Common myeloid progenitor, CD34-positive (primary cell): ENCODE measurements at regions not wholly inside any gene's neighbourhood (a gene's known extent, or its start where the extent isn't known, plus 50 kb on each side); places are given as distances from the start of the nearest gene placed in this dataset.
A peak's percentile ranks its signal among the peaks of the same experiment; 100 is the strongest.

Experiments used
- CTCF ChIA-PET: fragments of 350-600 bp; sonication (Branson Sonifier 250); formaldehyde crosslinking; loops from one replicate; lab custom pipeline; 2021; ENCODE audit warnings: antibody characterized with exemption; lab: Charles Lee
- POLR2A ChIA-PET: fragments of 350-600 bp; sonication (Branson Sonifier 250); formaldehyde crosslinking; loops from one replicate; lab custom pipeline; 2021; ENCODE audit warnings: antibody characterized with exemption; lab: Charles Lee
- DNase-seq, 3 donors: peaks; one replicate each; pipeline versions ENCODE4 v3.0.0 to v3.0.0-alpha.2; 2013
- H3K27ac ChIP-seq, 2 experiments: 1 replicate in 1 of 2; 2 replicates in 1 of 2; pipeline ENCODE4 v1.7.0; 2013; ENCODE audit warnings: inconsistent platforms in 2 of 2, low read length in 2 of 2, mild to moderate bottlenecking in 2 of 2, low read depth in 1 of 2, moderate library complexity in 1 of 2; ENCODE audit not compliant: severe bottlenecking in 2 of 2, insufficient read depth in 1 of 2, poor library complexity in 1 of 2
- H3K27me3 ChIP-seq, 5 experiments: replicated peaks in 2 of 5; 1 replicate in 3 of 5; 2 replicates in 2 of 5; pipeline versions ENCODE4 v1.6.1 to v1.7.0; 2013; ENCODE audit warnings: low read length in 4 of 5, mild to moderate bottlenecking in 2 of 5, moderate library complexity in 2 of 5, inconsistent platforms in 1 of 5; ENCODE audit not compliant: insufficient read depth in 5 of 5, control insufficient read depth in 4 of 5
- H3K36me3 ChIP-seq, 4 experiments: 1 replicate in 2 of 4; 2 replicates in 2 of 4; pipeline versions ENCODE4 v1.6.1 to v1.7.0; 2013; ENCODE audit warnings: low read length in 3 of 4, control low read depth in 1 of 4, mild to moderate bottlenecking in 1 of 4; ENCODE audit not compliant: control insufficient read depth in 4 of 4, insufficient read depth in 4 of 4
- H3K4me1 ChIP-seq, 4 experiments: 1 replicate in 3 of 4; 2 replicates in 1 of 4; pipeline versions ENCODE4 v1.6.1 to v1.7.1; 2013; ENCODE audit warnings: low read length in 3 of 4, mild to moderate bottlenecking in 3 of 4, control low read depth in 1 of 4, inconsistent platforms in 1 of 4, moderate library complexity in 1 of 4; ENCODE audit not compliant: control insufficient read depth in 4 of 4, insufficient read depth in 4 of 4; ENCODE audit errors: control extremely low read depth in 1 of 4
- H3K4me3 ChIP-seq, 7 experiments: 1 replicate in 4 of 7; 2 replicates in 3 of 7; pipeline versions ENCODE4 v1.5.1 to v1.7.0; 2013; ENCODE audit warnings: mild to moderate bottlenecking in 7 of 7, low read length in 6 of 7, moderate library complexity in 6 of 7, inconsistent platforms in 2 of 7, low read depth in 2 of 7, control low read depth in 1 of 7; ENCODE audit not compliant: insufficient read depth in 4 of 7, control insufficient read depth in 1 of 7; ENCODE audit errors: extremely low read depth in 1 of 7
- H3K9me3 ChIP-seq, 5 experiments: 1 replicate in 4 of 5; 2 replicates in 1 of 5; pipeline versions ENCODE4 v1.6.1 to v1.7.1; 2013; ENCODE audit warnings: low read length in 4 of 5, mild to moderate bottlenecking in 2 of 5, inconsistent platforms in 1 of 5, low read depth in 1 of 5, moderate library complexity in 1 of 5; ENCODE audit not compliant: control insufficient read depth in 4 of 5, insufficient read depth in 2 of 5; ENCODE audit errors: control extremely low read depth in 1 of 5
- WGBS: methylation state at CpG from one replicate; pipeline ENCODE4 v1.1.5; 2013; ENCODE audit not compliant: insufficient coverage; 5-methylcytosine and 5-hydroxymethylcytosine counted together

DNA sequence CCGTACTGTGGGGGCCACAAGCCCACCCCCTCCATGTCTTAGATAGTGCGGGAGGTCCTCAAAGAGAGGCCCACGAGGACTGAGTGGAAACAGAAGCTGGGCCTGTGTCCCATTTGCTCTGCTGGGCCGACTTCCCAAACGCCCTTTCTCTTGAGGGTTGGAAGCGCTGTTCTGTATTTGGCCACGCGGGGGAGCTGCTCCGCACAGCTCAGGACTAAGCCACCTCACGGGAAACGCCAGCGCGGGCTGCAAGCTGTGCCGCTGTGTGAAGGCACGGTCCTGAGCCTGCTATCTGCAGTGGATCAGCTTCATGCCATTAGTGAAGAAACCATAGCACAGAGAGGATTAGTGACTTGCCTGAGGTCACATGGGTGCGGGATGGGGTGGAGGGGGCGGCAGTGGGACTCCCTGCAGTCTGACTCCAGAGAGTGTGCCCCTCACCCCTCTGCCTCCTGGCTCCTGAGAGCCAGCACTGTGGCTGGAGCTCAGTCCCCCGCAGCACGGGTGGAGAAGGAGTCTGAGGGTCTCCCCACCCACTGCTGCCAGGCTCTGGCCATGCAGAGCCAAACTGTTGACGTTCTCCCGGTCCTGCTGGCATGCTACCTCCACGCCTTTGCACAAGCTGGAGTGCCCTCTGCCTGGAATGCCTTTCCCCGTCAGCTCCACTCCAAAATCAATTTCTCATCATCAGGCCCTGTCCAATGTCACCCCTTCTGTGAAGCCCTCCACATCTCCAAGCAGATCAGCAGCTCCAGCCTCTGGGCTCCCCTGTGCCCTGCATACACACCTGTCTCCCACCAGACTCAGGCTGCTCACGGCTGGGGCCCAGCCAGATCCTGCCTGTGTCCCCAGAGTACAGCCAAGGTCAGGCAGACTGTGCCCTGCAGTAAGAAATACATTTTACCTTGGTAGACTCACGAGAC is 51.5 kb upstream of the LRRC32 start:
- H3K9me3 ChIP-seq = no peaks in the 10 kb centered on the region
- DNase-seq = peak; percentile 77 to 89 (median 82)
- WGBS = 29% methylated on average over 19 of the region's 25 CpGs
- H3K4me3 ChIP-seq = no peak overlapping the region
- H3K27me3 ChIP-seq = peaks cover 0 to 11% (median 4%) of the 10 kb centered on the region in 5 experiments
- no peak overlapping the region for H3K27ac ChIP-seq
- H3K4me1 ChIP-seq = peaks cover 0 to 3% (median 1%) of the 10 kb centered on the region in 4 experiments
- ChIA-PET POLR2A (no interaction called here), CTCF (interaction anchor here (0.7 to 6.4 kb wide), 27 partner anchors 10 to 323 kb away, joined by 3 to 41 read pairs (median 4); no protein-coding TSS in a partner anchor)
- no peaks in the 10 kb centered on the region for H3K36me3 ChIP-seq

DNA sequence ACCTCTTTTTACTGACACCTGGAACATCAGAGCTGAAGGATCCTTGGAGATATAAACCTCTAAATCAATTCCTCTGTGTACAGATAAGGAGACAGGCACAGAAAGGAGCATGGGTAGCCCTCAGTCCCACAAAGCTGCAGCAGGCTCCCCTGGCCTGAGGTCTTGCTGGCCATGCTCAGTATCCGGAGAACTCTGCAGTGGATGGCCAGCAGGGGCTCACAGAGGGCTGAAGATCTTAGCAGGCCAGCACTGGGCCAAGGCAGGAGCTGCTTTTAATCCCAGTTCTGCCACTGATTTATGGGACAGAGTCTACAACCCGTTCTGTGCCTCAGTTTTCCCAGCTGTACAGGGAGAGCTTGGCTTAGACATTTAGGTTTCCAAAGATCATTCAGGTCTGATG is 52.6 kb upstream of the LRRC32 start:
- CTCF ChIA-PET = interaction anchor here (0.9 to 6.4 kb wide), 14 partner anchors 11 to 322 kb away, joined by 3 to 41 read pairs (median 4); no protein-coding TSS in a partner anchor
- DNase-seq = no peak

DNA sequence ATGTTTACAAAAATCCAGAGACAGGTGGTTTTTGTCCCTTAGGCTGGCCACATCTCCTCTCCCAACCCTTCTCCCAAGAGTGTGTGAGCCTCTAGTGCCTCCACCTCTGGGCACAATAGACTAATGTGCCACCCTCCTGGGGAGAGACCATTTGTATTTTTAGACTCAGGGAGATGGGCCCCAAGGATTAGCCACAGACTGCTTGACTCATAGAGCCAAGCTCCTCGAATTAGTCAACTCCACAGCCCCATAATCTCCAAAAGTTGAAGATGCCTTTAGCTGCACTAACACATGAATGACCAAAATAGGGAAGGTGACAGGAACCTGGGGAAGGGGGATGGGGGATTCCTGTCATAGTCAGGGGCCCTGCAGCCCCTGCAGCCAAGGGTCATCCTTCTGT is 53.0 kb upstream of the LRRC32 start:
- Histone ChIP-seq H3K4me1 (peaks cover 0 to 3% (median 1%) of the 10 kb centered on the region in 4 experiments), H3K27me3 (peaks cover 0 to 11% (median 4%) of the 10 kb centered on the region in 5 experiments), H3K27ac (no peak overlapping the region), H3K36me3 (no peaks in the 10 kb centered on the region), H3K9me3 (no peaks in the 10 kb centered on the region), H3K4me3 (no peak overlapping the region)
- no peak for DNase-seq
- CTCF ChIA-PET = interaction anchor here (0.9 to 6.4 kb wide), 10 partner anchors 10 to 321 kb away, joined by 3 to 41 read pairs (median 4); no protein-coding TSS in a partner anchor
- 100% methylated on average over 1 of the region's 1 CpG for WGBS
- POLR2A ChIA-PET = interaction anchor here (0.9 kb wide), 1 partner anchor 13 kb away, joined by 3 read pairs; no protein-coding TSS in a partner anchor

More for the DNA sequence above, 52.6 kb upstream of the LRRC32 start:
- POLR2A ChIA-PET = interaction anchor here (0.9 kb wide), 1 partner anchor 13 kb away, joined by 3 read pairs; no protein-coding TSS in a partner anchor
- Histone ChIP-seq H3K4me3 (no peak overlapping the region), H3K27ac (no peak overlapping the region), H3K9me3 (no peaks in the 10 kb centered on the region), H3K27me3 (peaks cover 0 to 11% (median 4%) of the 10 kb centered on the region in 5 experiments), H3K36me3 (no peaks in the 10 kb centered on the region), H3K4me1 (peaks cover 0 to 3% (median 1%) of the 10 kb centered on the region in 4 experiments)
- WGBS = 85% methylated on average over 2 of the region's 2 CpGs

DNA sequence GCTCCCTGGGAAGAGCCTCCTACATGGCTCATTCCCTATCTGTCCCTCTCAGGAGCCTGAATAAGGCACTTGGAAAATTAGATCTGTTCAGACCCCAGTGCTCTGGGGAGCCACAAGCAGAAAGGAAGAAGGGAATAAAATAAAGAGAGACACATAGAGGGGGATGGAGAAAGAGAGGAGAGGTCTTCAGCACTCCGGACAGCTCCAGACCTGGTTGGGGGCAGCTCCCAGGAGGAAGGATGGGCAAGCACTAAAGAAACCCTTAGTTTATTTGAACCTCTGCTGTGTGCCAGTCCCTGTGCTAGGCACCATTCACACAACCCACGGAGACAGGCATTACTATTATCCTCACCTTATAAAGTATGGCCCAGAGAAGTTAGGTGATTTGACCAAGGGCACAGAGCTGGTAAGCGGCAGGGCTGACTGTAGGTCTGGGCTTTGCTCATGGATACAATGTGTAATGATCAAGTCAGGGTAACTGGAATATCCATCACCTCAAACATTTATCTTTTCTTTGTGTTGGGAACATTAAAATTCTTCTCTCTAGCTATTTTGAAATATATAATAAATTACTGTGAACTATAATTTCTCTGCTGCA is 53.7 kb upstream of the LRRC32 start:
- Histone ChIP-seq H3K36me3 (no peaks in the 10 kb centered on the region), H3K4me3 (no peak overlapping the region), H3K9me3 (no peaks in the 10 kb centered on the region), H3K4me1 (peaks cover 0 to 3% (median 1%) of the 10 kb centered on the region in 4 experiments), H3K27ac (no peak overlapping the region), H3K27me3 (peaks cover 0 to 12% (median 4%) of the 10 kb centered on the region in 5 experiments)
- ChIA-PET CTCF (interaction anchor here (1.0 to 6.4 kb wide), 7 partner anchors 9 to 321 kb away, joined by 3 to 41 read pairs (median 4); no protein-coding TSS in a partner anchor), POLR2A (interaction anchor here (0.9 kb wide), 1 partner anchor 14 kb away, joined by 3 read pairs; no protein-coding TSS in a partner anchor)
- no CpG with 5 or more reads among the region's 3 CpGs for WGBS
- DNase-seq = peak in 2 of 3 donors; percentile 34 to 39

DNA sequence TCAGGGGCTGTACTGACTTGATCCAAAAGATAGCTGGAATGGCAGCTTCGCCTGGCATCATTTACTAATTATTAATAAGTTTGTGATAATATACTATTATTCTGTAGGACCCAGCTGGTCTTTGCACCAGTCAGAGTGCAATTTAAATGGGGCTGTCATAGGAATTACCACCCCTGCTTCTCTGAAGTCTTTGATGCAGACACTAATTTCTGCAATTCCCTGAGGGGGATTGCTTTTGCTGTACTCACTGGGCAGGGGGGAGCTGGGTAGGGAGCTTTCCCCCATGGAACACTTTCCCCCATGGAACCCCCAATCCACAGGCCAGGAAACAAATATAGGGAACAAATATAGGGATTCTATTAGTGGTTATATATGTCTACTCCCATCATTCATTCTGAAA is 54.9 kb upstream of the TSKU start:
- peaks cover 0 to 20% (median 1%) of the 10 kb centered on the region in 5 experiments for H3K27me3 ChIP-seq
- H3K36me3 ChIP-seq = no peaks in the 10 kb centered on the region
- CTCF ChIA-PET = interaction anchor here (0.6 to 1.2 kb wide), 5 partner anchors 12 to 264 kb away, joined by 3 to 5 read pairs (median 4); no protein-coding TSS in a partner anchor
- H3K4me3 ChIP-seq = no peak overlapping the region
- POLR2A ChIA-PET = no interaction called here
- no peak for DNase-seq
- no peaks in the 10 kb centered on the region for H3K4me1 ChIP-seq
- H3K9me3 ChIP-seq = no peaks in the 10 kb centered on the region
- no peak overlapping the region for H3K27ac ChIP-seq
- WGBS = no CpG with 5 or more reads among the region's 1 CpG

DNA sequence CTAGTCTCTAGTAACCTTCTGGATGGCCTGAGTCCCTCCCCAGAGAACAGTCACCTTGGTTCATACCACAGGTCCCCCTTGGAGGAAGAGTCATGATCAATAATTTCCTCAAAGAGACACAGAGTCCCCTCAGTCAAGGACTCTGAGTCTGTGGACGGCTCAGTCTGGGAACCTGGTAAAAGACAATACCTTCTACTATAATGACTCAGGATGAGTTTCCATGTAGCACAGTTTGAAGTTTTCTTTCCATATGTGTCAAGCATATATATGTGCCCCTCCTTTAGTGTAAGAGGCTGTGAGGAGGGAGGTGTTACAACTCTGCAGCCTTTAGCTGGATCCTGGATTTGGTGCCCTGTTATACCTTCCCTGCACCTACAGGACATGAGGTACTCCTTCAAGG is 54.4 kb upstream of the TSKU start:
- POLR2A ChIA-PET = no interaction called here
- 100% methylated on average over 1 of the region's 1 CpG for WGBS
- CTCF ChIA-PET = interaction anchor here (0.6 to 1.6 kb wide), 4 partner anchors 37 to 263 kb away, joined by 3 to 5 read pairs (median 4); no protein-coding TSS in a partner anchor

More for the DNA sequence above, 54.4 kb upstream of the TSKU start:
- Histone ChIP-seq H3K4me1 (no peaks in the 10 kb centered on the region), H3K9me3 (no peaks in the 10 kb centered on the region), H3K36me3 (no peaks in the 10 kb centered on the region), H3K4me3 (no peak overlapping the region), H3K27ac (no peak overlapping the region), H3K27me3 (peaks cover 0 to 18% (median 0%) of the 10 kb centered on the region in 5 experiments)
- no peak for DNase-seq
